ENCODE measurements at regions not wholly inside any gene's neighbourhood (a gene's known extent, or its start where the extent isn't known, plus 50 kb on each side); places are given as distances from the start of the nearest gene placed in this dataset.

- TF ChIP-seq CTCF (IDR thresholded peaks at IDR 0.05; ENCODE audit: control insufficient read depth, extremely low read depth, insufficient read depth) = no peak
- no peak for DNase-seq (ENCODE audit: low read depth)
- H3K4me3 ChIP-seq (ENCODE audit: low read depth, low read length) = no peak overlapping the region
These were observed 165.8 kb upstream of the WWC1 start for GRCh38 chr5:168125445-168126199.

GRCh38 chr5:168126606-168127005, 164.8 kb upstream of the WWC1 start:
- H3K4me3 ChIP-seq (ENCODE audit: low read depth, low read length) = no peak overlapping the region
- DNase-seq (ENCODE audit: low read depth) = no peak
- no peak for TF ChIP-seq CTCF (IDR thresholded peaks at IDR 0.05; ENCODE audit: control insufficient read depth, extremely low read depth, insufficient read depth)

- no peak for DNase-seq (ENCODE audit: low read depth)
- TF ChIP-seq CTCF (IDR thresholded peaks at IDR 0.05; ENCODE audit: control insufficient read depth, extremely low read depth, insufficient read depth) = no peak
- H3K4me3 ChIP-seq (ENCODE audit: low read depth, low read length) = no peak overlapping the region
These were observed 163.3 kb upstream of the WWC1 start for GRCh38 chr5:168128111-168128510.

GRCh38 chr5:168128557-168128956, 162.9 kb upstream of the WWC1 start:
- DNase-seq (ENCODE audit: low read depth) = no peak
- TF ChIP-seq CTCF (IDR thresholded peaks at IDR 0.05; ENCODE audit: control insufficient read depth, extremely low read depth, insufficient read depth) = no peak
- H3K4me3 ChIP-seq (ENCODE audit: low read depth, low read length) = no peak overlapping the region

- H3K4me3 ChIP-seq (ENCODE audit: low read depth, low read length) = no peak overlapping the region
- no peak for DNase-seq (ENCODE audit: low read depth)
- no peak for TF ChIP-seq CTCF (IDR thresholded peaks at IDR 0.05; ENCODE audit: control insufficient read depth, extremely low read depth, insufficient read depth)
These were observed 159.9 kb upstream of the WWC1 start for GRCh38 chr5:168131519-168131918.

- no peak for DNase-seq (ENCODE audit: low read depth)
These were observed 159.2 kb upstream of the WWC1 start for GRCh38 chr5:168132241-168132641.

More at GRCh38 chr5:168132241-168132641, 159.2 kb upstream of the WWC1 start:
- TF ChIP-seq CTCF (IDR thresholded peaks at IDR 0.05; ENCODE audit: control insufficient read depth, extremely low read depth, insufficient read depth) = no peak
- H3K4me3 ChIP-seq (ENCODE audit: low read depth, low read length) = no peak overlapping the region

All from LNCaP clone FGC (cell line).